SJSA1 (cell line): ENCODE measurements at regions not wholly inside any gene's neighbourhood (a gene's known extent, or its start where the extent isn't known, plus 50 kb on each side); places are given as distances from the start of the nearest gene placed in this dataset.

ENCODE experiments used
- DNase-seq, 2 experiments: peaks; one replicate each; pipeline ENCODE4 v3.0.0-alpha.2; 2015 to 2020; ENCODE audit warnings: low spot score in 2 of 2, low read depth in 1 of 2
- H3K27ac ChIP-seq: fragments of 250-450 bp; sonication (Bioruptor Pico); 2 replicates; pipeline ENCODE4 v1.5.1; 2020; ENCODE audit warnings: mild to moderate bottlenecking, moderate library complexity
- H3K27me3 ChIP-seq: fragments of 250-450 bp; sonication (Bioruptor Pico); replicated peaks from 2 replicates; pipeline ENCODE4 v1.5.1; 2020; ENCODE audit warnings: mild to moderate bottlenecking, moderate library complexity
- H3K36me3 ChIP-seq: fragments of 250-450 bp; sonication (Bioruptor Pico); 2 replicates; pipeline ENCODE4 v1.5.1; 2020; ENCODE audit warnings: mild to moderate bottlenecking
- H3K4me1 ChIP-seq: fragments of 250-450 bp; sonication (Bioruptor Pico); replicated peaks from 2 replicates; pipeline ENCODE4 v1.6.1; 2021; ENCODE audit warnings: mild to moderate bottlenecking
- H3K4me3 ChIP-seq: fragments of 250-450 bp; sonication (Bioruptor Pico); 2 replicates; pipeline ENCODE4 v1.5.1; 2020; ENCODE audit warnings: mild to moderate bottlenecking
- H3K9me3 ChIP-seq: fragments of 250-450 bp; sonication (Bioruptor Pico); replicated peaks from 2 replicates; pipeline ENCODE4 v1.5.1; 2020; ENCODE audit warnings: mild to moderate bottlenecking

GRCh38 chr16:81164958-81165357 is 68.8 kb upstream of the GCSH start:
- Histone ChIP-seq H3K4me1 (no peaks in the 10 kb centered on the region), H3K4me3 (no peak overlapping the region), H3K36me3 (no peaks in the 10 kb centered on the region), H3K27ac (no peak overlapping the region), H3K9me3 (no peaks in the 10 kb centered on the region), H3K27me3 (no peaks in the 10 kb centered on the region)
- no peak for DNase-seq

GRCh38 chr16:81164481-81164880 is 68.3 kb upstream of the GCSH start:
- DNase-seq: no peak
- Histone ChIP-seq H3K9me3 (no peaks in the 10 kb centered on the region), H3K36me3 (no peaks in the 10 kb centered on the region), H3K27ac (no peak overlapping the region), H3K27me3 (no peaks in the 10 kb centered on the region), H3K4me3 (no peak overlapping the region), H3K4me1 (no peaks in the 10 kb centered on the region)

GRCh38 chr16:81163671-81164070 is 67.5 kb upstream of the GCSH start:
- H3K4me3 ChIP-seq: no peak overlapping the region
- no peak for DNase-seq

GRCh38 chr16:81158964-81159363 is 62.8 kb upstream of the GCSH start:
- Histone ChIP-seq H3K9me3 (no peaks in the 10 kb centered on the region), H3K27me3 (no peaks in the 10 kb centered on the region)
- no peak for DNase-seq

More at GRCh38 chr16:81163671-81164070, 67.5 kb upstream of the GCSH start:
- no peaks in the 10 kb centered on the region for H3K36me3 ChIP-seq
- H3K4me1 ChIP-seq: no peaks in the 10 kb centered on the region
- no peak overlapping the region for H3K27ac ChIP-seq
- H3K27me3 ChIP-seq: no peaks in the 10 kb centered on the region
- H3K9me3 ChIP-seq: no peaks in the 10 kb centered on the region

DNA sequence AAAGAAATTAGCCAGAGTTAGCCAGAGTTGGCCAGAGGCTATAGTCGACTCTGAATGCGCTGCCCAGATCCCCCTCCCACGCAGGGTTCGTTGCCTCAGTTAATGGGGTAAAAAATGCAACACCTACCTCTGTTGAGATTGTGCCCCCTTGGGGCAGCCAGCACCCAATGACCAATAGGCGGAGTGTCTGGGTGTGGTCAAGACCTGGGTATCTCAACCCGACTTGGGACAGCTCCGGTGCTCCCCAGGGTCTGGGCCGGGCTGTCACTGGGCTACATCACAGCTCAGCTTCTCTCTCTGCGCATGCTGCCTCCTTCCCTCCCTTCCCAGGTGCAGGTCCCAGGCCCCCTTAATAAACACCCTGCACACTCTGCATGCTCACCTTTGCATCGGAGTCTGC is 59.6 kb upstream of the GCSH start:
- H3K27ac ChIP-seq: no peak overlapping the region

More at GRCh38 chr16:81158964-81159363, 62.8 kb upstream of the GCSH start:
- no peaks in the 10 kb centered on the region for H3K4me1 ChIP-seq
- no peaks in the 10 kb centered on the region for H3K36me3 ChIP-seq
- H3K4me3 ChIP-seq: no peak overlapping the region
- no peak overlapping the region for H3K27ac ChIP-seq

GRCh38 chr16:81151648-81152310 is 55.6 kb upstream of the GCSH start:
- no peaks in the 10 kb centered on the region for H3K9me3 ChIP-seq
- H3K4me3 ChIP-seq: no peak overlapping the region
- no peak overlapping the region for H3K27ac ChIP-seq
- H3K27me3 ChIP-seq: no peaks in the 10 kb centered on the region
- H3K36me3 ChIP-seq: no peaks in the 10 kb centered on the region
- DNase-seq: no peak
- no peaks in the 10 kb centered on the region for H3K4me1 ChIP-seq

More for the DNA sequence above, 59.6 kb upstream of the GCSH start:
- no peak overlapping the region for H3K4me3 ChIP-seq
- H3K9me3 ChIP-seq: no peaks in the 10 kb centered on the region
- no peaks in the 10 kb centered on the region for H3K36me3 ChIP-seq
- no peak for DNase-seq
- H3K4me1 ChIP-seq: no peaks in the 10 kb centered on the region
- no peaks in the 10 kb centered on the region for H3K27me3 ChIP-seq

DNA sequence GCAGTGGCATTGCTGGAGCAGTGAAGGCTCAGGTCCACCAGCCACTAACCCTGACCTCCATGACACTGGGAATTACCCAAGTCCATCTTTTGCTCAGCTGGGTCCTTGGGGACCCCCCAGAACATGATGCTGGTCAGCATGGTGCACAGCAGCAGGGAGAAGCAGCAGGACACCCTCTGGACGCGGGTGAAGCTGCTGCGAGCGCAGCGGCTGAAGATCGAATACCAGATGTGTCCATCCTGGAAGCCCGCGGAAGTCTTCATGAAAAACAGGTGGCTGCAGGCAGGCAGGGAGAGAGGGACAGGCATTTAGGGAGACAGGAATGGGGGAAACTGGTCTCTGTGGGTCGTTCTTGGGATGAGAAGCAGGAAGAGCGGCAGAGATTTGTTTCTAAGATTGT is 53.4 kb upstream of the GCSH start:
- H3K4me1 ChIP-seq: no peaks in the 10 kb centered on the region
- H3K9me3 ChIP-seq: no peaks in the 10 kb centered on the region
- no peak overlapping the region for H3K27ac ChIP-seq
- H3K4me3 ChIP-seq: no peak overlapping the region
- no peaks in the 10 kb centered on the region; the same call in 1 of the 2 replicates for H3K27me3 ChIP-seq
- H3K36me3 ChIP-seq: no peaks in the 10 kb centered on the region
- DNase-seq: no peak

- H3K9me3 ChIP-seq: no peaks in the 10 kb centered on the region
- H3K36me3 ChIP-seq: no peaks in the 10 kb centered on the region
- H3K27ac ChIP-seq: no peak overlapping the region
- H3K4me1 ChIP-seq: no peaks in the 10 kb centered on the region
- H3K27me3 ChIP-seq: no peaks in the 10 kb centered on the region; the same call in 1 of the 2 replicates
- no peak overlapping the region for H3K4me3 ChIP-seq
- no peak for DNase-seq
These were observed 52.1 kb upstream of the GCSH start for GRCh38 chr16:81148277-81148676.
